SW 1271 (cell line): ENCODE measurements at regions not wholly inside any gene's neighbourhood (a gene's known extent, or its start where the extent isn't known, plus 50 kb on each side); places are given as distances from the start of the nearest gene placed in this dataset.
"Not testable (repeated sequence)": the region's sequence is repeated elsewhere in the genome, so short reads cannot be mapped to it uniquely, and the experiment has no call there.

Source experiments
- DNase-seq, 2 experiments: peaks; one replicate each; lab custom pipeline; 2025; lab: John Stamatoyannopoulos, UW

DNA sequence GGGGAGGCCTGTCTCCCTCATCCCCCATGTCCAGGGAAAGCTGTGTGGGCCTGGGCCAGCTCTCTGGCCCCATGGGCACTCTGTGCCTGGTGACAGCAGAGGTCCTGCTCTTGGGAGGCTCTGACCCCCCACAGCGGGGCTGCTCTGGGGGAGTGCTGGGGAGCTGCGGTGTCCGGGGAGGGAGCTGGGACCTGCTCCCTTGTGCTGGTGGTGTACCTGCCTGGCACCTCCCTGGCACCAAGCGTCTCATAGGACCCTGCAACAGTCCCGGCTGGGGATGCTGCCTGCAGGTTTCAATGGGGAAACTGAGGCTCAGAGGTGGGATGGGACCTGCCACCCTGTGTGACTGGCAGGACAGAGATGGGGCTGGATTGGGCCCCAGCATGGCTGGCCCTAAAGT, 111.3 kb downstream of the KIF26A start:
- DNase-seq, result no peak

- no peak for DNase-seq
Measured at GRCh38 chr14:104250175-104250574, 111.8 kb downstream of the KIF26A start.

- DNase-seq, result no peak
Measured at GRCh38 chr14:104252256-104253215, 114.1 kb downstream of the KIF26A start.

DNA sequence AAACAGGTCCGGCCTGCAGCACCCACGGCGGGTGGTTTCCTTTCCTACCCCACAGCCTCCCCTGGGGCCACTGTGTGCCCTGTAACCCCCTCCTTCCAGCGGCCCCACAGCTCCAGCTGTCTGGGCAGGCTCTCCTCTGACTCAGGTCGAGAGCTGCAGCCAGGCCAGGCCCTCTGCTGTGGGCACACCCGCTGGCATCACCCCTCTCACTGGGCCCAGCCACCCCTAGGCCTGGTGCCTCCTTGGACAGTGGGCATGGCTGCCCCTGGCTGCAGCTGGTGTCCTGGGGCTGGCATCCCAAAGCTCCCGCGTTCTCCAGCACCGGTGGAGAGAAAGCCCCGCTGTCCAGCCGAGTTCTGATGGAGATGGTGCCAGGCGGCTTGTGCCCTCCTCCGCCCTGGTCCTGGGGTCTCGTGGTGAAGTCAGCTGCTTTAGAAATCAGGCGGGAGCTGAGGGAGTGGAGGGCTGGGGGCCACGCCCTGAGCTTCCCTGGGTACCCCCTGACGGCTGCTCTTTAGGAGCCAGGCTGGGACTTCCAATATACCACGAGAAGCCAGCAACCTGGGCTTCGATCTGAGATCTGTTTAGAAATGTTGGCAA, 114.9 kb downstream of the KIF26A start:
- DNase-seq, result no peak

DNA sequence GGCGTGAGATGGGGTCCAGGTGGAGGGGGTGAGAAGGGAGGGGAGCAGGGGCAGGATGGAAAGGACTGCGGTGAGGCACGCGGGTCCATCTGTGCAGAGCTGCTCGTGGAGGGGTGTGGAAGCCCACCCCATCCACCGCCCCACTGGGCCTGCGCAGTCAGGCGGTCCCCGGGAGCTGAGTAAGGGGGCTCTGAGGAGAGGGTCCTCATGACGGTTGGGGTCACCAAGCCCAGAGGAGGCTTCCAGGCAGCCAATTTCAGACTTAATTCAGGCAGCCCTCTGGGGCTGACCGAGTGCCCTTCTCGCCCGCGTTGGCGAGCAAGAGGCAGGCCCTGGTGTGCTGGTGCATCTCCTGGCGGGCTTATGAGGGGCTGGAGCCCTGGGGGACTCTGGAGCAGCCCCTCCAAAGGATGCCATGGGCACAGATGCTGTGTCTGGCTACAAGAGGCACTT, 115.5 kb downstream of the KIF26A start:
- DNase-seq, result no peak

DNA sequence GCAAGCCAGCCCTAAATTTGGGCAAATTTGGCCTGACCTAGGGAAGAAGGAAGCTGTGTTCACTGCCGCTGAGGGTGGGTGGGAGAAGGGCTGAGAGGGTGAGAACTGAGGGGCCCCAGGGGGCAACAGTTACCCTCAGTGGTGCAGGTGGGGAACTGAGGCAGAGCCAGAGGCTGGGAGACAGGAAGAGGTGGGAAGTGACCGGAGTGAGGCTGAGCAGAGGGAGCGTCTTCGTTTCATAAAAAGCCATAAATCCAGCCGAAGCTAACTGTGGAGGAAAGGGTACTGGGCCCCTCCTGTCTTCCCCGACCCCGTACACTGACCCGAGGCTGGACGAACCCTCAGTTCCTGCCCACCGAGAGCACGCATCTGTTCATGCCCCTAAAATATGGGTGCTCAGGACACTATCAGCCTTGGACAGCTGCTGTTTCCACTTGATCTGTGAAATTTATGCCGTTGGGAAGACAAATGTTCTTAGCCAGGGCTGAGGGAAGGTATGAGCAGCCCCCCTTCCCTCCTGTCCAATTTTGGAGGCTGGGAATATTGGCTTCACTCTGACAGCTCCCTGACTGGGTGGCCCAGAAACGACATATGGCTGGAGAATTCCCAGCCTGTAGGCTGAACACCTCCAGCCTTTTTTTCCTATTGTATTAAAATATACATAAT, 116.5 kb downstream of the KIF26A start:
- DNase-seq, result no peak

DNA sequence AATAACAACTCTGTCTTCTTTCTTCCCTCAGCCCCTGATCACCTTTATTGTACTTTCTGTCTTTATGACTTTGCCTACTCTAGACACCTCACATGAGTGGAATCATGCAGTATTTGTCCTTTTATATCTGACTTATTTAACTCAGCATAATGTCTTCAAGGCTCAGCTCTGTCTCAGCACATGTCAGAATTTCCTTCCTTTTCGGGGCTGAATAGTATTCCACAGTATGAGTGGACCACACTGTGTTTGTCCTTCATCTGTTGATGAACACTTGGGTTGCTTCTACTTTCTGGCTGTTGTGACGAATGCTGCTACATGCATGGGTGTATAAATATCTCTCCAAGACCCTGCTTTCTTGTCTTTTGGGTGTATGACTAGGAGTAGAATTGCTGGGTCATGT, 117.6 kb downstream of the KIF26A start:
- DNase-seq, result no peak

- DNase-seq, result no peak
Measured at GRCh38 chr14:104262515-104263514, 124.4 kb downstream of the KIF26A start.

DNA sequence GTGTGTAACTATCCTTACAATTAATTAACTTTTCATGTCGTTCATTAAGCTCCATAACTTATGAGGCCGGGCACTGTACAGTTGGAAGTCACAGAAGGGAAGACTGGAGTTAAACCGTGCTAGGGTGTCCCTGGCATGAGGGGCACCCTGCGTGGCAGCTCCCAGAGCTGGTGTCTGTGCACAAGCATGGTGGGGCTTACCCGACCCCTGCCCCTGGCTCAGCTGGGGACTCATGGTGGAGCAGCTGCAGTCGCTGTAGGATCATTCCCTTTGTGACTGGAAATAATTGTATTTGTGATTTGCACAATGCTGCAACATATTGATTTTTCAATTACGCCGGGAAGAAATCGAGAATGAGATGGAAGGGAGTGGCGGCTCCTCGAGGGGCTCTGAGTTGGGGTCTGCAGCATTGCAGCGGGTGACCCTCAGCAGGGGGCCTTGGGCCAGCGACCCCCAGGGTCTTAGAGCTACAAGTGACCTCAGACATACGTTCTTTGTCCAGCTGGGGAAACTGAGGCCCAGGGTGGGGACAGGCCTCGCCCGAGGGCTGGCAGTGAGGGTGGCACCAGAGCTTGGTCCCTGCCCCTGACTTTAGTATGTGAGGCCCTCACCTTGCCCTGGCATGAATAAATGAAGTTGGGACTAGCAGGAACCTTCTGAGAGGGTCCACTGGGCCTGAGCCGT, 125.4 kb downstream of the KIF26A start:
- no peak for DNase-seq

- no peak for DNase-seq
Measured at GRCh38 chr14:104264495-104265265, 126.3 kb downstream of the KIF26A start.

DNA sequence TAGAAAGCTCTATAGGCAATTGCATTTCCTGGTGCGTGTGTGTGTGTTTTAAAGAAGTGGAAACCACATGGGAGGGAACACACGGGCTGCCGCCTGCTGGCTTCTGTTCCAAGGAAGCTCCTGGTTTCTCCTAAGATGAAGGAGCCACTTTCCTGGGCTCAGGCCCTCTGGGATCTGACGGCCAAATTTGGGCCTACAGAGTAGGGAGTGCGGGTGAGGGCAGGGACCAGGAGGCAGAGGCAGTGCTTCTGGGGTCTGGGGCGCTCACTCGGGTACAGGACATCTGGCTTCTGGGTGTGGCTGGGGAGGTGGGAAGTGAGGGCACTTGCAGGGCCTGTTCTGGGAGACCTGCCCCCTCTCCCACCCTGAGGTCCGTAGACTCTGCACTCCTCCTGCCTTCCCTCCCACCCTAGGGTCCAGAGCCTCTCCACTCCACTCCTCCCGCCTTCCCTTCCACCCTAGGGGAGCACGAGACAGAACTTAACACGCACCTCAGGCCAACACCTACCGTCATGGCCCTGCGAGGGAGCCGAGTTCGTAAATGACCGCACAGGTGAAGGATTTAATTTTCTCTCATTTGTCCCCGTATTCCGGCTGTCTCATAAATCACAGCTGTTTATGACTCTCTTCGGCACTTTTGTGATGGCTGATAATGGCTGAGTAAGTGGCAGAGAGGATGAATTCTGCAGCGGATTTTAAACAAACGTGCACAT, 127.7 kb downstream of the KIF26A start:
- no peak for DNase-seq

- no peak for DNase-seq
Measured at GRCh38 chr14:104266631-104267575, 128.5 kb downstream of the KIF26A start.

GRCh38 chr14:104267895-104268294, 129.5 kb downstream of the KIF26A start:
- DNase-seq, result no peak

DNA sequence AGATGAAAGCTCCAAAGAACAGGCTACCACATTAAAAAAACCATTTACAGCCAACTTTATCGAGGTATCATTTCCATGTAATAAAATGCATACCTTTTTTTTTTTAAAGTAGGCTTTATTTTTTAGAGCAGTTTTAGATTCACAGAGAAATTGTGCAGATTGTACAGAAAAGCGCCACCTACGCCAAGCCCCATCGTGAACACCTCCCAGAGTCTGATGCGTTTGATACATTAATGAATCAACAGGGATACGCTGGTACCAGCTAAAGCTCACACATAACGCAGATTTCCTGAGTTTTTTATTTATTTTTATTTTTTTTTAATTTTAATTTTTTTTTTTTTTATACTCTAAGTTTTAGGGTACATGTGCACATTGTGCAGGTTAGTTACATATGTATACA, 129.9 kb downstream of the KIF26A start:
- DNase-seq, result no peak

GRCh38 chr14:104268725-104269436, 130.5 kb downstream of the KIF26A start:
- DNase-seq, result no peak

DNA sequence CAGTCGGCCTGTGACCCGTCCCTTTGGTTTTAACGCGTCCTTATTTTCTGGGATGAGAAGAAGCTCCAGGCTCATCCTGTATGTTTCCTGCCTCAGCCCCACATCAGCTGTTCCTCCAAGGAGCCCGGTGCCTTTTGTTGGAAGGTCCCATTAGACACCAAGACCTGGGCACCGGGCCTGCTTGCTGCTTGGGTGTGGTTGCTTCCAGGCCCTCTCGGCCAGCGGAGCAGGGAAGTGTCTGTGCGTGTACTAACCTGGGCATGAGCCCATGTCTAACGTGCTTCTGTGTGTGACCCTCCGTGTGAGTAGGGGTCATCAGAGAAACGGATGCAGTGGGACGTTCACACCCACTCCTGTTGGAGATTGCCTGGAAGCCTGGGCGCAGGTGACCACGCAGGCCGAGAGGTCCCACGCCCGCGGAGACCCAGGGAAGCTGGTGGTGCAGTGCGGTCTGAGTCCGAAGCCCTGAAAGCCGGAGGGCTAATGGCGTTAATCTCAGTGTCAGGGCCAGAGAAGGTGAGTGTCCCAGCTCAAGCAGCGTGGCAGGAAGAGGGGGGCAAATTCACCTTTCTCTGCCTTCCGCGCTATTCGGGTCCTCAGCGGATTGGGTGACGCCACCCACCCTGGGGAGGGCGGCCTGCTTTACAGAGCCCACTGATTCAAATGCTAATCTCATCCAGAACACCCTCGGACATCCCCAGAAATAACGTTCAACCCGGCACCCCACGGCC, 131.3 kb downstream of the KIF26A start:
- not testable (repeated sequence) for DNase-seq

DNA sequence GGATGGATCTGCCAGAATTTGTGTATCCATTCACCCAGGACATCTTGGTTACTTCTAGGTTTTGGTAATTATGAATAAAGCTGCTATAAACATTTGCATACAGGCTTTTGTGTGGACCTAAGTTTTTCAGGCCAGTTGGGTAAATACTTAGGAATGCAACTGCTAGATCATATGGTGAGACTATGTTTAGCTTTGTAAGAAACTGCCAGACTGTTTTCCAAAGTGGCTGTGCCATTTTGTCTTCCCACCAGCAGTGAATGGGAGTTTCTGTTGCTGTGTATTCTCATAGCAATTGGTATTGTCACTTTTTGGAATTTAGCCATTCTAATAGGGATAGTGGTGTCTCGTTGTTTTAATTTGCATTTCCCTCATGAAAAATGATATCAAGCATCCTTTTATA, 133.0 kb downstream of the KIF26A start:
- no peak for DNase-seq
